DOHH2 (cell line): ENCODE measurements at regions not wholly inside any gene's neighbourhood (a gene's known extent, or its start where the extent isn't known, plus 50 kb on each side); places are given as distances from the start of the nearest gene placed in this dataset.

ENCODE experiments used
- H3F3A ChIP-seq: fragments of 200-600 bp; sonication (generic), shearing (Covaris generic); 2 replicates; pipeline ENCODE4 v1.6.0; 2016; ENCODE audit warnings: antibody characterized with exemption, mild to moderate bottlenecking; ENCODE audit not compliant: control insufficient read depth, insufficient read depth
- H3K27ac ChIP-seq: fragments of 200-600 bp; sonication (generic); 2 replicates; pipeline ENCODE4 v1.5.1; 2014; ENCODE audit warnings: low read depth, mild to moderate bottlenecking, low read length, moderate library complexity
- H3K27me3 ChIP-seq: fragments of 200-600 bp; sonication (generic); 2 replicates; pipeline ENCODE4 v1.6.1; 2014; ENCODE audit warnings: mild to moderate bottlenecking, low read length, mixed read lengths; ENCODE audit not compliant: control insufficient read depth
- H3K36me3 ChIP-seq: fragments of 200-600 bp; sonication (generic); 2 replicates; pipeline ENCODE4 v1.6.1; 2014; ENCODE audit warnings: mild to moderate bottlenecking, low read length, moderate library complexity, mixed read lengths; ENCODE audit not compliant: control insufficient read depth
- H3K4me1 ChIP-seq: fragments of 200-600 bp; sonication (generic); 2 replicates; pipeline ENCODE4 v1.6.1; 2014; ENCODE audit warnings: mild to moderate bottlenecking, low read length, mixed read lengths; ENCODE audit not compliant: control insufficient read depth
- H3K4me2 ChIP-seq: fragments of 200-600 bp; sonication (generic); 2 replicates; pipeline ENCODE4 v1.6.0; 2014; ENCODE audit warnings: mild to moderate bottlenecking, low read length, moderate library complexity
- H3K4me3 ChIP-seq: fragments of 200-600 bp; sonication (generic); 2 replicates; pipeline ENCODE4 v1.5.1; 2014; ENCODE audit warnings: mild to moderate bottlenecking, low read length, mixed read lengths
- H3K79me2 ChIP-seq: fragments of 200-600 bp; sonication (generic); 2 replicates; pipeline ENCODE4 v1.6.1; 2014; ENCODE audit warnings: mild to moderate bottlenecking, low read length, mixed read lengths; ENCODE audit not compliant: control insufficient read depth
- H3K9me2 ChIP-seq: fragments of 200-600 bp; sonication (generic); replicated peaks from 2 replicates; pipeline ENCODE4 v1.6.1; 2014; ENCODE audit warnings: mild to moderate bottlenecking, low read length, mixed read lengths; ENCODE audit not compliant: control insufficient read depth
- H3K9me3 ChIP-seq: fragments of 200-600 bp; sonication (generic); 2 replicates; pipeline ENCODE4 v1.6.1; 2014; ENCODE audit warnings: antibody characterized with exemption, low read length, mixed read lengths; ENCODE audit not compliant: control insufficient read depth, insufficient read depth
- H4K20me1 ChIP-seq: fragments of 200-600 bp; sonication (generic); 2 replicates; pipeline ENCODE4 v1.6.0; 2014; ENCODE audit warnings: low read depth, mild to moderate bottlenecking, antibody characterized with exemption, low read length, moderate library complexity; ENCODE audit not compliant: control insufficient read depth, insufficient read depth
- CTCF ChIP-seq: fragments of 200-600 bp; sonication (generic); IDR thresholded peaks from one replicate; pipeline ENCODE4 v1.5.1; 2014; ENCODE audit warnings: antibody characterized with exemption, mild to moderate bottlenecking, low read depth, low read length; ENCODE audit not compliant: poor library complexity, severe bottlenecking
- EZH2phosphoT487 ChIP-seq: fragments of 200-600 bp; sonication (generic); IDR thresholded peaks from 2 replicates; pipeline ENCODE4 v1.6.1; 2017; ENCODE audit warnings: borderline replicate concordance, mild to moderate bottlenecking, antibody characterized with exemption, low read length, moderate library complexity, mixed read lengths

- Histone ChIP-seq H3K9me2 (no peaks in the 10 kb centered on the region), H3K4me3 (no peak overlapping the region), H3K4me2 (no peak overlapping the region), H3K79me2 (no peaks in the 10 kb centered on the region), H3F3A (no peaks in the 10 kb centered on the region), H3K36me3 (no peaks in the 10 kb centered on the region), H3K27ac (no peak overlapping the region), H3K27me3 (no peaks in the 10 kb centered on the region), H3K4me1 (no peaks in the 10 kb centered on the region), H4K20me1 (no peaks in the 10 kb centered on the region), H3K9me3 (no peaks in the 10 kb centered on the region)
- TF ChIP-seq EZH2phosphoT487 (no peak), CTCF (no peak)
Measured at GRCh38 chr17:71349908-71350600, 770.8 kb upstream of the SOX9 start.

- H3K4me3 ChIP-seq: no peak overlapping the region
- TF ChIP-seq EZH2phosphoT487: no peak
- TF ChIP-seq CTCF: no peak
- H3K4me1 ChIP-seq: no peaks in the 10 kb centered on the region
- H3K9me3 ChIP-seq: no peaks in the 10 kb centered on the region
- H3K36me3 ChIP-seq: no peaks in the 10 kb centered on the region
- H3K9me2 ChIP-seq: no peaks in the 10 kb centered on the region
- H3K27me3 ChIP-seq: no peaks in the 10 kb centered on the region
- no peak overlapping the region for H3K27ac ChIP-seq
- no peaks in the 10 kb centered on the region for H3K79me2 ChIP-seq
- no peaks in the 10 kb centered on the region for H3F3A ChIP-seq
- no peaks in the 10 kb centered on the region for H4K20me1 ChIP-seq
- H3K4me2 ChIP-seq: no peak overlapping the region
Measured at GRCh38 chr17:71360301-71360700, 760.5 kb upstream of the SOX9 start.

- Histone ChIP-seq H3K9me2 (no peaks in the 10 kb centered on the region), H3K36me3 (no peaks in the 10 kb centered on the region), H3K9me3 (no peaks in the 10 kb centered on the region), H4K20me1 (no peaks in the 10 kb centered on the region), H3K4me2 (no peak overlapping the region), H3K79me2 (no peaks in the 10 kb centered on the region), H3K27me3 (no peaks in the 10 kb centered on the region), H3F3A (no peaks in the 10 kb centered on the region), H3K27ac (no peak overlapping the region), H3K4me1 (no peaks in the 10 kb centered on the region), H3K4me3 (no peak overlapping the region)
- TF ChIP-seq EZH2phosphoT487 (no peak), CTCF (no peak)
Measured at GRCh38 chr17:71361656-71362450, 759.0 kb upstream of the SOX9 start.
